OCI-LY7 (cell line): ENCODE measurements at regions not wholly inside any gene's neighbourhood (a gene's known extent, or its start where the extent isn't known, plus 50 kb on each side); places are given as distances from the start of the nearest gene placed in this dataset.

Experiments used
- EZH2phosphoT487 ChIP-seq: fragments of 200-600 bp; sonication (generic); IDR thresholded peaks from 2 replicates; pipeline ENCODE4 v1.6.1; 2018; ENCODE audit warnings: low read depth, borderline replicate concordance, mild to moderate bottlenecking, mixed run types, antibody characterized with exemption, low read length, moderate library complexity, mixed read lengths
- TF ChIP-seq, protein P1 (sequence below): fragments of 200-600 bp; sonication (generic); conservative IDR thresholded peaks from 2 replicates; pipeline ENCODE4 v1.5.1; 2014; ENCODE audit warnings: mild to moderate bottlenecking, antibody characterized with exemption, low read length, moderate library complexity, mixed read lengths

DNA sequence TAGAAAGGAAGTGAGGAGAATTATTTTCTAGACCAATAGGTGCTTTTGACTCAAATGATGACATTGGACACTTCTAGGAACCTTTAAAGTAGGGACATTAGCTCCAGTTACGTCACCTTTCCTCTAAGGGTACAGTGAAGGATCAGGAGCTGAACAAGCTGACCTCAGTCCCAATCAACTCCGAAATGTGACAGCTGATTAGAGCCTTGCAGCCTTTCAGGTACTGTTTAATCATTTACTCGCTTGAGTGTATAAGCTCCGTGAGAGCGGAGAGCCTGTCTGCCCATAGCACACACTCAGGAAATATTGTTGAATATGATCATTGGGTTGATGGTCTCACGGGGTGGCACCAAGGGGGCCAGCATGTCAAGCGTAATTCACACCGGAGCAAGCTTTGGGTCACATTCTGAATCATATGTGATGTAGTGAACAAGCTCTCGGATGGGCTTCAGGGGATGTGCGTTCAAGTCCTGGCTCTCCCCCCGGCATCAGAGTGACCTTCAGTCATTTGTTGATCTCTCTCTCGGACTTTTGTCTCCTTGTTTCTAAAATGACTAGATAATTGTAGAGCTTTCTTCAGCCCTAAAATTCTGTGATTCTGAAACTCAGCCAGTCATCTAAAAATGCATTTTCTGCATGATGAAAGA, 141.9 kb downstream of the ZIC5 start:
- TF ChIP-seq, protein P1, sequence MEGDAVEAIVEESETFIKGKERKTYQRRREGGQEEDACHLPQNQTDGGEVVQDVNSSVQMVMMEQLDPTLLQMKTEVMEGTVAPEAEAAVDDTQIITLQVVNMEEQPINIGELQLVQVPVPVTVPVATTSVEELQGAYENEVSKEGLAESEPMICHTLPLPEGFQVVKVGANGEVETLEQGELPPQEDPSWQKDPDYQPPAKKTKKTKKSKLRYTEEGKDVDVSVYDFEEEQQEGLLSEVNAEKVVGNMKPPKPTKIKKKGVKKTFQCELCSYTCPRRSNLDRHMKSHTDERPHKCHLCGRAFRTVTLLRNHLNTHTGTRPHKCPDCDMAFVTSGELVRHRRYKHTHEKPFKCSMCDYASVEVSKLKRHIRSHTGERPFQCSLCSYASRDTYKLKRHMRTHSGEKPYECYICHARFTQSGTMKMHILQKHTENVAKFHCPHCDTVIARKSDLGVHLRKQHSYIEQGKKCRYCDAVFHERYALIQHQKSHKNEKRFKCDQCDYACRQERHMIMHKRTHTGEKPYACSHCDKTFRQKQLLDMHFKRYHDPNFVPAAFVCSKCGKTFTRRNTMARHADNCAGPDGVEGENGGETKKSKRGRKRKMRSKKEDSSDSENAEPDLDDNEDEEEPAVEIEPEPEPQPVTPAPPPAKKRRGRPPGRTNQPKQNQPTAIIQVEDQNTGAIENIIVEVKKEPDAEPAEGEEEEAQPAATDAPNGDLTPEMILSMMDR: no peak
- TF ChIP-seq EZH2phosphoT487: no peak
